Nephron (organoid): ENCODE measurements at regions not wholly inside any gene's neighbourhood (a gene's known extent, or its start where the extent isn't known, plus 50 kb on each side); places are given as distances from the start of the nearest gene placed in this dataset.
A peak's percentile ranks its signal among the peaks of the same experiment; 100 is the strongest.
"Not testable (repeated sequence)": the region's sequence is repeated elsewhere in the genome, so short reads cannot be mapped to it uniquely, and the experiment has no call there.

Experiments used
- H3K27ac Mint-ChIP-seq, 3 experiments: 2 replicates each; pipeline ENCODE4 v1.8.0; 2020; ENCODE audit warnings: mixed read lengths in 3 of 3, mild to moderate bottlenecking in 2 of 3, moderate library complexity in 1 of 3
- H3K27me3 Mint-ChIP-seq: 2 replicates; pipeline ENCODE4 v1.8.0; 2021; ENCODE audit warnings: low read depth, mild to moderate bottlenecking, moderate library complexity, mixed read lengths
- H3K36me3 Mint-ChIP-seq: 2 replicates; pipeline ENCODE4 v1.8.0; 2020; ENCODE audit warnings: low read depth, mixed read lengths
- H3K4me1 Mint-ChIP-seq: 2 replicates; pipeline ENCODE4 v1.8.0; 2020; ENCODE audit warnings: mixed read lengths
- H3K4me3 Mint-ChIP-seq, 3 experiments: 2 replicates each; pipeline ENCODE4 v1.8.0; 2020; ENCODE audit warnings: mild to moderate bottlenecking in 3 of 3, mixed read lengths in 3 of 3, moderate library complexity in 2 of 3
- H3K9me3 Mint-ChIP-seq: 2 replicates; pipeline ENCODE4 v1.8.0; 2020; ENCODE audit warnings: mixed read lengths
- CTCF ChIP-seq, 3 experiments: fragments of 200-600 bp; sonication (generic); IDR thresholded peaks; one replicate each; pipeline ENCODE4 v1.5.0; 2021; ENCODE audit warnings: antibody characterized with exemption in 3 of 3; ENCODE audit not compliant: unreplicated experiment in 3 of 3

GRCh38 chr6:88513920-88514319 is 347.8 kb upstream of the CNR1 start:
- Mint-ChIP-seq H3K4me3 (no peak overlapping the region), H3K27me3 (no peaks in the 10 kb centered on the region), H3K9me3 (peaks cover 6% of the 10 kb centered on the region), H3K36me3 (no peaks in the 10 kb centered on the region), H3K4me1 (no peaks in the 10 kb centered on the region), H3K27ac (no peak overlapping the region)
- TF ChIP-seq CTCF (IDR thresholded peaks at IDR 0.05; ENCODE audit: unreplicated experiment in 3 of 3), result no peak

GRCh38 chr6:88513471-88513870 is 347.3 kb upstream of the CNR1 start:
- no peaks in the 10 kb centered on the region for H3K36me3 Mint-ChIP-seq
- no peak for TF ChIP-seq CTCF (IDR thresholded peaks at IDR 0.05; ENCODE audit: unreplicated experiment in 3 of 3)
- no peak overlapping the region for H3K4me3 Mint-ChIP-seq
- peaks cover 8% of the 10 kb centered on the region for H3K9me3 Mint-ChIP-seq
- H3K27me3 Mint-ChIP-seq, result no peaks in the 10 kb centered on the region
- no peaks in the 10 kb centered on the region for H3K4me1 Mint-ChIP-seq
- no peak overlapping the region for H3K27ac Mint-ChIP-seq

- no peak for TF ChIP-seq CTCF (IDR thresholded peaks at IDR 0.05; ENCODE audit: unreplicated experiment in 3 of 3)
- Mint-ChIP-seq H3K36me3 (no peaks in the 10 kb centered on the region), H3K27me3 (no peaks in the 10 kb centered on the region), H3K27ac (no peak overlapping the region), H3K9me3 (peaks cover 8% of the 10 kb centered on the region), H3K4me3 (no peak overlapping the region), H3K4me1 (no peaks in the 10 kb centered on the region)
Measured at GRCh38 chr6:88512951-88513350, 346.8 kb upstream of the CNR1 start.

- Mint-ChIP-seq H3K9me3 (peaks cover 8% of the 10 kb centered on the region), H3K4me3 (no peak overlapping the region), H3K36me3 (peaks cover 4% of the 10 kb centered on the region), H3K4me1 (no peaks in the 10 kb centered on the region), H3K27me3 (peaks cover 8% of the 10 kb centered on the region), H3K27ac (peak overlapping the region in 2 of 3 experiments; percentile 13 to 44)
- TF ChIP-seq CTCF (IDR thresholded peaks at IDR 0.05; ENCODE audit: unreplicated experiment in 3 of 3), result no peak
Measured at GRCh38 chr6:88502391-88502790, 336.2 kb upstream of the CNR1 start.

- no peaks in the 10 kb centered on the region for H3K9me3 Mint-ChIP-seq
- TF ChIP-seq CTCF (IDR thresholded peaks at IDR 0.05; ENCODE audit: unreplicated experiment in 3 of 3), result no peak
- no peak overlapping the region for H3K4me3 Mint-ChIP-seq
- H3K4me1 Mint-ChIP-seq, result no peaks in the 10 kb centered on the region
- H3K27me3 Mint-ChIP-seq, result peaks cover 8% of the 10 kb centered on the region
- no peak overlapping the region for H3K27ac Mint-ChIP-seq
- H3K36me3 Mint-ChIP-seq, result no peaks in the 10 kb centered on the region
Measured at GRCh38 chr6:88499845-88500699, 333.9 kb upstream of the CNR1 start.

- TF ChIP-seq CTCF (IDR thresholded peaks at IDR 0.05; ENCODE audit: unreplicated experiment in 3 of 3), result no peak
- Mint-ChIP-seq H3K36me3 (no peaks in the 10 kb centered on the region), H3K27ac (no peak overlapping the region)
Measured at GRCh38 chr6:88499436-88499835, 333.3 kb upstream of the CNR1 start.

GRCh38 chr6:88497403-88497802 is 331.3 kb upstream of the CNR1 start:
- not testable (repeated sequence) for H3K36me3 Mint-ChIP-seq, H3K27ac Mint-ChIP-seq, H3K27me3 Mint-ChIP-seq, H3K4me3 Mint-ChIP-seq, H3K9me3 Mint-ChIP-seq, H3K4me1 Mint-ChIP-seq

More at GRCh38 chr6:88499436-88499835, 333.3 kb upstream of the CNR1 start:
- Mint-ChIP-seq H3K9me3 (no peaks in the 10 kb centered on the region), H3K4me3 (no peak overlapping the region), H3K4me1 (no peaks in the 10 kb centered on the region), H3K27me3 (peaks cover 8% of the 10 kb centered on the region)
